Liver (tissue), 8 donors: ENCODE measurements at regions not wholly inside any gene's neighbourhood (a gene's known extent, or its start where the extent isn't known, plus 50 kb on each side); places are given as distances from the start of the nearest gene placed in this dataset.

Source experiments
- DNase-seq: peaks from one replicate; pipeline ENCODE4 v3.0.0-alpha.2; 2017; ENCODE audit warnings: low spot score
- H3K27ac ChIP-seq, 2 donors: one replicate each; pipeline ENCODE4 v1.7.0; 2013; ENCODE audit warnings: inconsistent platforms in 2 of 2, low read length in 2 of 2, control low read depth in 1 of 2, low read depth in 1 of 2, mild to moderate bottlenecking in 1 of 2
- H3K27me3 ChIP-seq, 4 donors: one replicate each; pipeline versions ENCODE4 v1.6.1 to v1.7.0; 2013; ENCODE audit warnings: low read length in 3 of 4, inconsistent platforms in 1 of 4, mild to moderate bottlenecking in 1 of 4, moderate library complexity in 1 of 4; ENCODE audit not compliant: control insufficient read depth in 4 of 4, insufficient read depth in 4 of 4
- H3K36me3 ChIP-seq, 4 donors: one replicate each; pipeline versions ENCODE4 v1.6.1 to v1.7.0; 2013; ENCODE audit warnings: low read length in 3 of 4, mild to moderate bottlenecking in 3 of 4, low read depth in 1 of 4, moderate library complexity in 1 of 4; ENCODE audit not compliant: control insufficient read depth in 4 of 4, insufficient read depth in 3 of 4
- H3K4me1 ChIP-seq, 4 donors: one replicate each; pipeline versions ENCODE4 v1.6.1 to v1.7.0; 2013; ENCODE audit warnings: low read length in 3 of 4, mild to moderate bottlenecking in 3 of 4, moderate library complexity in 1 of 4; ENCODE audit not compliant: control insufficient read depth in 4 of 4, insufficient read depth in 4 of 4
- H3K4me3 ChIP-seq, 3 donors: one replicate each; pipeline versions ENCODE4 v1.6.1 to v1.7.0; 2013; ENCODE audit warnings: low read length in 3 of 3, control low read depth in 1 of 3, low read depth in 1 of 3, mild to moderate bottlenecking in 1 of 3
- H3K9ac ChIP-seq, 2 donors: one replicate each; pipeline ENCODE4 v1.7.0; 2013; ENCODE audit warnings: low read length in 2 of 2, mild to moderate bottlenecking in 2 of 2, moderate library complexity in 2 of 2, control low read depth in 1 of 2, low read depth in 1 of 2
- H3K9me3 ChIP-seq, 4 donors: one replicate each; pipeline versions ENCODE4 v1.6.1 to v1.7.0; 2013; ENCODE audit warnings: low read length in 3 of 4; ENCODE audit not compliant: control insufficient read depth in 4 of 4
- FOXA1 ChIP-seq: IDR thresholded peaks from 2 replicates; pipeline ENCODE4 v1.6.1; 2016; ENCODE audit warnings: antibody characterized with exemption
- FOXA2 ChIP-seq: IDR thresholded peaks from 2 replicates; pipeline ENCODE4 v1.6.1; 2016; ENCODE audit warnings: antibody characterized with exemption
- HNF4A ChIP-seq, 2 donors: conservative IDR thresholded peaks; 2 replicates each; pipeline ENCODE4 v1.6.1; 2016; ENCODE audit warnings: antibody characterized with exemption in 2 of 2, mild to moderate bottlenecking in 2 of 2
- JUND ChIP-seq, 2 donors: IDR thresholded peaks; 2 replicates each; pipeline ENCODE4 v1.6.1; 2016; ENCODE audit warnings: antibody characterized with exemption in 2 of 2
- MAX ChIP-seq: IDR thresholded peaks from 2 replicates; pipeline ENCODE4 v1.6.1; 2016; ENCODE audit warnings: antibody characterized with exemption
- NR2F2 ChIP-seq: IDR thresholded peaks from 2 replicates; pipeline ENCODE4 v1.6.1; 2016; ENCODE audit warnings: antibody characterized with exemption
- RAD21 ChIP-seq, 2 donors: IDR thresholded peaks; 2 replicates each; pipeline ENCODE4 v1.6.1; 2016; ENCODE audit warnings: antibody characterized with exemption in 2 of 2, mild to moderate bottlenecking in 2 of 2
- REST ChIP-seq: IDR thresholded peaks from 2 replicates; pipeline ENCODE4 v1.6.1; 2016; ENCODE audit warnings: antibody characterized with exemption, mild to moderate bottlenecking
- RXRA ChIP-seq, 2 donors: IDR thresholded peaks; 2 replicates each; pipeline ENCODE4 v1.6.1; 2017 to 2018; ENCODE audit warnings: antibody characterized with exemption in 2 of 2, mild to moderate bottlenecking in 1 of 2
- SP1 ChIP-seq: IDR thresholded peaks from 2 replicates; pipeline ENCODE4 v1.6.1; 2018; ENCODE audit warnings: antibody characterized with exemption, mild to moderate bottlenecking
- TAF1 ChIP-seq: conservative IDR thresholded peaks from 2 replicates; pipeline ENCODE4 v1.6.1; 2016; ENCODE audit warnings: antibody characterized with exemption, mild to moderate bottlenecking
- YY1 ChIP-seq: IDR thresholded peaks from 2 replicates; pipeline ENCODE4 v1.6.1; 2016; ENCODE audit warnings: antibody characterized with exemption, mild to moderate bottlenecking
- WGBS: extraction: QIAGEN DNeasy Blood & Tissue Kit; methylation state at CpG from one replicate; pipeline ENCODE4 v1.1.7; 2013; 5-methylcytosine and 5-hydroxymethylcytosine counted together
- TF ChIP-seq, protein P1 (sequence below): fragments of 150-350 bp; IDR thresholded peaks from 2 replicates; pipeline ENCODE4 v1.5.1; 2017; ENCODE audit warnings: improper control_type of control experiment, low read depth, low read length; ENCODE audit not compliant: missing input control
- TF ChIP-seq, protein P2 (sequence below): IDR thresholded peaks from 2 replicates; pipeline ENCODE4 v1.6.1; 2016; ENCODE audit warnings: antibody characterized with exemption
- donor health status: healthy.
- donor health status: healthy.
- donor health status: healthy.
- donor health status: healthy.
- donor health status: healthy.

GRCh38 chr15:94793641-94794040 lies 562.3 kb downstream of the MCTP2 start:
- Histone ChIP-seq H3K4me1 (no peaks in the 10 kb centered on the region), H3K9me3 (peaks cover 0 to 3% (median 1%) of the 10 kb centered on the region in 4 donors), H3K27ac (no peak overlapping the region), H3K36me3 (no peaks in the 10 kb centered on the region), H3K27me3 (no peaks in the 10 kb centered on the region), H3K9ac (no peak overlapping the region), H3K4me3 (no peak overlapping the region)
- DNase-seq = no peak
- TF ChIP-seq, protein P1, sequence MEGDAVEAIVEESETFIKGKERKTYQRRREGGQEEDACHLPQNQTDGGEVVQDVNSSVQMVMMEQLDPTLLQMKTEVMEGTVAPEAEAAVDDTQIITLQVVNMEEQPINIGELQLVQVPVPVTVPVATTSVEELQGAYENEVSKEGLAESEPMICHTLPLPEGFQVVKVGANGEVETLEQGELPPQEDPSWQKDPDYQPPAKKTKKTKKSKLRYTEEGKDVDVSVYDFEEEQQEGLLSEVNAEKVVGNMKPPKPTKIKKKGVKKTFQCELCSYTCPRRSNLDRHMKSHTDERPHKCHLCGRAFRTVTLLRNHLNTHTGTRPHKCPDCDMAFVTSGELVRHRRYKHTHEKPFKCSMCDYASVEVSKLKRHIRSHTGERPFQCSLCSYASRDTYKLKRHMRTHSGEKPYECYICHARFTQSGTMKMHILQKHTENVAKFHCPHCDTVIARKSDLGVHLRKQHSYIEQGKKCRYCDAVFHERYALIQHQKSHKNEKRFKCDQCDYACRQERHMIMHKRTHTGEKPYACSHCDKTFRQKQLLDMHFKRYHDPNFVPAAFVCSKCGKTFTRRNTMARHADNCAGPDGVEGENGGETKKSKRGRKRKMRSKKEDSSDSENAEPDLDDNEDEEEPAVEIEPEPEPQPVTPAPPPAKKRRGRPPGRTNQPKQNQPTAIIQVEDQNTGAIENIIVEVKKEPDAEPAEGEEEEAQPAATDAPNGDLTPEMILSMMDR = no peak
- no peak for TF ChIP-seq MAX
- no peak for TF ChIP-seq NR2F2
- no peak for TF ChIP-seq RXRA (IDR thresholded peaks at IDR 0.05)
- no peak for TF ChIP-seq RAD21 (IDR thresholded peaks at IDR 0.05)
- TF ChIP-seq TAF1 = no peak
- TF ChIP-seq FOXA2 = no peak
- no peak for TF ChIP-seq FOXA1
- TF ChIP-seq JUND (IDR thresholded peaks at IDR 0.05) = no peak
- TF ChIP-seq YY1 = no peak
- TF ChIP-seq SP1 = no peak
- WGBS = 71% methylated on average over 7 of the region's 7 CpGs

- DNase-seq = no peak
- H3K9ac ChIP-seq = no peak overlapping the region
- WGBS = 60% methylated on average over 2 of the region's 2 CpGs
- no peaks in the 10 kb centered on the region for H3K27me3 ChIP-seq
- H3K9me3 ChIP-seq = peaks cover 0 to 7% (median 2%) of the 10 kb centered on the region in 4 donors
- no peaks in the 10 kb centered on the region for H3K36me3 ChIP-seq
- H3K27ac ChIP-seq = no peak overlapping the region
- no peak overlapping the region for H3K4me3 ChIP-seq
- no peak for TF ChIP-seq SP1
- TF ChIP-seq HNF4A (conservative IDR thresholded peaks at IDR 0.05) = no peak
- TF ChIP-seq REST = no peak
- TF ChIP-seq YY1 = no peak
- TF ChIP-seq, protein P2, sequence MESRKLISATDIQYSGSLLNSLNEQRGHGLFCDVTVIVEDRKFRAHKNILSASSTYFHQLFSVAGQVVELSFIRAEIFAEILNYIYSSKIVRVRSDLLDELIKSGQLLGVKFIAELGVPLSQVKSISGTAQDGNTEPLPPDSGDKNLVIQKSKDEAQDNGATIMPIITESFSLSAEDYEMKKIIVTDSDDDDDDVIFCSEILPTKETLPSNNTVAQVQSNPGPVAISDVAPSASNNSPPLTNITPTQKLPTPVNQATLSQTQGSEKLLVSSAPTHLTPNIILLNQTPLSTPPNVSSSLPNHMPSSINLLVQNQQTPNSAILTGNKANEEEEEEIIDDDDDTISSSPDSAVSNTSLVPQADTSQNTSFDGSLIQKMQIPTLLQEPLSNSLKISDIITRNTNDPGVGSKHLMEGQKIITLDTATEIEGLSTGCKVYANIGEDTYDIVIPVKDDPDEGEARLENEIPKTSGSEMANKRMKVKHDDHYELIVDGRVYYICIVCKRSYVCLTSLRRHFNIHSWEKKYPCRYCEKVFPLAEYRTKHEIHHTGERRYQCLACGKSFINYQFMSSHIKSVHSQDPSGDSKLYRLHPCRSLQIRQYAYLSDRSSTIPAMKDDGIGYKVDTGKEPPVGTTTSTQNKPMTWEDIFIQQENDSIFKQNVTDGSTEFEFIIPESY = no peak
- TF ChIP-seq RXRA (IDR thresholded peaks at IDR 0.05) = no peak
- no peaks in the 10 kb centered on the region for H3K4me1 ChIP-seq
Observed at GRCh38 chr15:94804613-94805012, 573.3 kb downstream of the MCTP2 start.
